Testis (tissue), 2 donors: ENCODE measurements at regions not wholly inside any gene's neighbourhood (a gene's known extent, or its start where the extent isn't known, plus 50 kb on each side); places are given as distances from the start of the nearest gene placed in this dataset.

Experiments used
- DNase-seq: peaks from one replicate; pipeline ENCODE4 v3.0.0-alpha.2; 2019
- H3K27ac ChIP-seq, 2 donors: fragments of 200-600 bp; sonication (generic); one replicate each; pipeline ENCODE4 v1.5.1; 2019
- H3K27me3 ChIP-seq: fragments of 200-600 bp; sonication (generic); one replicate; pipeline ENCODE4 v1.5.1; 2019
- H3K36me3 ChIP-seq: fragments of 200-600 bp; sonication (generic); one replicate; pipeline ENCODE4 v1.5.1; 2017; ENCODE audit warnings: low read depth; ENCODE audit errors: missing control alignments
- H3K4me1 ChIP-seq: fragments of 200-600 bp; sonication (generic); one replicate; pipeline ENCODE4 v1.5.1; 2019
- H3K4me3 ChIP-seq, 2 donors: fragments of 200-600 bp; sonication (generic); one replicate each; pipeline ENCODE4 v1.5.1; 2017 to 2019
- H3K9me3 ChIP-seq: fragments of 200-600 bp; sonication (generic); one replicate; pipeline ENCODE4 v1.5.1; 2017
- CTCF ChIP-seq, 3 experiments: fragments of 450-650 bp in 2 of 3; fragments of 200-600 bp in 1 of 3; sonication (generic) in 1 of 3; IDR thresholded peaks; one replicate each; pipeline ENCODE4 v1.5.1; 2016 to 2019; ENCODE audit warnings: antibody characterized with exemption in 3 of 3, mild to moderate bottlenecking in 2 of 3, moderate library complexity in 1 of 3
- POLR2A ChIP-seq: fragments of 450-650 bp; IDR thresholded peaks from one replicate; pipeline ENCODE4 v1.6.1; 2017; ENCODE audit warnings: antibody characterized with exemption, mild to moderate bottlenecking, moderate library complexity
- WGBS, 2 donors: methylation state at CpG; one replicate each; pipeline ENCODE4 v1.1.5; 2018; 5-methylcytosine and 5-hydroxymethylcytosine counted together
- intact Hi-C: fragments of 100-400 bp; cut with DNase I; formaldehyde crosslinking; loops from one replicate; pipeline ENCODE4 v1.15.1; 2023; ENCODE audit warnings: low total_unique reads

- Histone ChIP-seq H3K36me3 (no peaks in the 10 kb centered on the region), H3K4me1 (peaks cover 14% of the 10 kb centered on the region), H3K27ac (no peak overlapping the region), H3K4me3 (no peak overlapping the region), H3K9me3 (no peaks in the 10 kb centered on the region), H3K27me3 (no peaks in the 10 kb centered on the region)
- TF ChIP-seq CTCF (IDR thresholded peaks at IDR 0.05) (no peak), POLR2A (no peak)
- WGBS, 2 donors = 87 to 100% methylated on average over 1 of the region's 1 CpG
- DNase-seq = no peak
- intact Hi-C loops = no loop called here
Measured at GRCh38 chr5:173828952-173829351, 59.2 kb upstream of the CPEB4 start.

GRCh38 chr5:173829826-173830225 is 58.3 kb upstream of the CPEB4 start:
- H3K27ac ChIP-seq = no peak overlapping the region
- 78 to 94% methylated on average over 5 of the region's 5 CpGs for WGBS, 2 donors
- no peak for DNase-seq
- TF ChIP-seq POLR2A (no peak), CTCF (IDR thresholded peaks at IDR 0.05) (no peak)
- H3K36me3 ChIP-seq = no peaks in the 10 kb centered on the region
- peaks cover 8% of the 10 kb centered on the region for H3K4me1 ChIP-seq
- no peak overlapping the region for H3K4me3 ChIP-seq
- intact Hi-C loops = no loop called here
- no peaks in the 10 kb centered on the region for H3K27me3 ChIP-seq
- no peaks in the 10 kb centered on the region for H3K9me3 ChIP-seq

GRCh38 chr5:173830421-173830820 is 57.7 kb upstream of the CPEB4 start:
- 74 to 75% methylated on average over 1 of the region's 1 CpG for WGBS, 2 donors
- no peak overlapping the region for H3K4me3 ChIP-seq
- TF ChIP-seq POLR2A = no peak
- no peak for TF ChIP-seq CTCF (IDR thresholded peaks at IDR 0.05)
- no peaks in the 10 kb centered on the region for H3K9me3 ChIP-seq
- H3K27me3 ChIP-seq = no peaks in the 10 kb centered on the region
- intact Hi-C loops = no loop called here
- peaks cover 2% of the 10 kb centered on the region for H3K4me1 ChIP-seq
- no peaks in the 10 kb centered on the region for H3K36me3 ChIP-seq
- DNase-seq = no peak
- H3K27ac ChIP-seq = no peak overlapping the region

- intact Hi-C loops = no loop called here
- no peak overlapping the region for H3K27ac ChIP-seq
- TF ChIP-seq CTCF (IDR thresholded peaks at IDR 0.05) (no peak), POLR2A (no peak)
- H3K4me3 ChIP-seq = no peak overlapping the region
- no peaks in the 10 kb centered on the region for H3K4me1 ChIP-seq
- DNase-seq = no peak
- H3K36me3 ChIP-seq = no peaks in the 10 kb centered on the region
- WGBS, 2 donors = 70 to 74% methylated on average over 5 of the region's 5 CpGs
- H3K9me3 ChIP-seq = no peaks in the 10 kb centered on the region
- no peaks in the 10 kb centered on the region for H3K27me3 ChIP-seq
Measured at GRCh38 chr5:173831196-173831914, 56.8 kb upstream of the CPEB4 start.

GRCh38 chr5:173832386-173832785 is 55.8 kb upstream of the CPEB4 start:
- H3K4me1 ChIP-seq = no peaks in the 10 kb centered on the region
- H3K27me3 ChIP-seq = no peaks in the 10 kb centered on the region
- WGBS, 2 donors = 93 to 98% methylated on average over 7 of the region's 7 CpGs
- intact Hi-C loops = no loop called here
- no peak overlapping the region for H3K4me3 ChIP-seq
- H3K9me3 ChIP-seq = no peaks in the 10 kb centered on the region
- no peaks in the 10 kb centered on the region for H3K36me3 ChIP-seq
- TF ChIP-seq CTCF (IDR thresholded peaks at IDR 0.05) = no peak
- TF ChIP-seq POLR2A = no peak
- DNase-seq = no peak
- H3K27ac ChIP-seq = no peak overlapping the region
